A549 (cell line): ENCODE measurements at regions not wholly inside any gene's neighbourhood (a gene's known extent, or its start where the extent isn't known, plus 50 kb on each side); places are given as distances from the start of the nearest gene placed in this dataset.

ENCODE experiments used
- ATAC-seq, 2 experiments: fragments of 200-7000 bp in 1 of 2; fragments of >200 bp in 1 of 2; cut with Nextera tagmentation in 1 of 2; cut with Tn5 transposase in 1 of 2; 3 replicates each; pipeline versions ENCODE4 v1.8.0 to v1.9.1; 2018 to 2020; ENCODE audit warnings: mild to moderate bottlenecking in 1 of 2, moderate library complexity in 1 of 2
- CTCF ChIA-PET: fragments of 300-600 bp; sonication (Branson Sonifier 250); formaldehyde crosslinking; extraction: SDS; loops from one replicate; lab custom pipeline; 2021; ENCODE audit warnings: antibody characterized with exemption, inconsistent platforms; lab: Yijun Ruan, JAX
- POLR2A ChIA-PET: fragments of 350-600 bp; formaldehyde crosslinking; extraction: SDS; loops from one replicate; lab custom pipeline; 2021; ENCODE audit warnings: antibody characterized with exemption, inconsistent platforms; lab: Yijun Ruan, JAX
- DNase-seq, 2 experiments: peaks; one replicate each; pipeline versions ENCODE4 v3.0.0 to v3.0.0-alpha.2; 2011 to 2016; ENCODE audit warnings: low read depth in 1 of 2, low spot score in 1 of 2
- FAIRE-seq: peaks from 2 replicates; lab custom pipeline; 2011; peaks lifted over from hg19 to GRCh38; lab: Jason Lieb, UNC
- H3K27ac ChIP-seq, 2 experiments: fragments of >200 bp; sonication (Bioruptor Twin); formaldehyde crosslinking; 3 replicates each; pipeline ENCODE4 v1.5.1; 2016 to 2017
- H3K4me1 ChIP-seq: fragments of >200 bp; sonication (Bioruptor Twin); formaldehyde crosslinking; 3 replicates; pipeline ENCODE4 v1.6.1; 2016
- H3K4me2 ChIP-seq: fragments of >200 bp; sonication (Bioruptor Twin); formaldehyde crosslinking; 3 replicates; pipeline ENCODE4 v1.6.1; 2016
- H3K4me3 ChIP-seq: fragments of >200 bp; sonication (Bioruptor Twin); formaldehyde crosslinking; 3 replicates; pipeline ENCODE4 v1.5.1; 2016
- H3K9me3 ChIP-seq: fragments of >200 bp; sonication (Bioruptor Twin); formaldehyde crosslinking; 3 replicates; pipeline ENCODE4 v1.6.1; 2016
- CBX8 ChIP-seq: fragments of 200-600 bp; sonication (generic); IDR thresholded peaks from 2 replicates; pipeline ENCODE4 v1.6.1; 2016
- CEBPB ChIP-seq, 2 experiments: fragments of >200 bp in 1 of 2; sonication (Bioruptor Twin) in 1 of 2; formaldehyde crosslinking in 1 of 2; IDR thresholded peaks; 2 replicates each; pipeline ENCODE4 v1.6.1; 2012 to 2016
- ELK1 ChIP-seq: fragments of 150-350 bp; IDR thresholded peaks from 2 replicates; pipeline ENCODE4 v1.6.1; 2014; ENCODE audit warnings: low read depth, mild to moderate bottlenecking, low read length
- EP300 ChIP-seq, 2 experiments: fragments of >200 bp; sonication (Bioruptor Twin); formaldehyde crosslinking; IDR thresholded peaks; 2 replicates in 1 of 2; 3 replicates in 1 of 2; pipeline ENCODE4 v1.6.1; 2016 to 2017
- FOSB ChIP-seq: fragments of 250-450 bp; sonication (Bioruptor Pico); IDR thresholded peaks from 2 replicates; pipeline ENCODE4 v1.5.0; 2020; ENCODE audit warnings: mild to moderate bottlenecking, moderate library complexity
- HOXA7 ChIP-seq: fragments of 250-450 bp; sonication (Bioruptor Pico); IDR thresholded peaks from 2 replicates; pipeline ENCODE4 v1.5.0; 2020; ENCODE audit warnings: mild to moderate bottlenecking, moderate library complexity
- KDM5A ChIP-seq: fragments of 200-600 bp; sonication (generic); IDR thresholded peaks from 2 replicates; pipeline ENCODE4 v1.6.1; 2016; ENCODE audit warnings: antibody characterized with exemption, mild to moderate bottlenecking
- MAFK ChIP-seq: fragments of 450-650 bp; IDR thresholded peaks from 2 replicates; pipeline ENCODE4 v1.6.1; 2014; ENCODE audit not compliant: partially characterized antibody
- MAZ ChIP-seq: fragments of 150-350 bp; IDR thresholded peaks from 2 replicates; pipeline ENCODE4 v1.6.1; 2014; ENCODE audit warnings: antibody characterized with exemption, low read depth, low read length, borderline replicate concordance
- NFE2L2 ChIP-seq: fragments of 150-350 bp; conservative IDR thresholded peaks from 2 replicates; pipeline ENCODE4 v1.6.1; 2014; ENCODE audit warnings: low read length
- NPAS2 ChIP-seq: fragments of 250-450 bp; sonication (Bioruptor Pico); IDR thresholded peaks from 2 replicates; pipeline ENCODE4 v1.8.0; 2022; ENCODE audit warnings: mild to moderate bottlenecking, moderate library complexity, borderline replicate concordance
- NR3C1 ChIP-seq: fragments of >200 bp; sonication (Bioruptor Twin); formaldehyde crosslinking; IDR thresholded peaks from 3 replicates; pipeline ENCODE4 v1.6.1; 2017
- PHF8 ChIP-seq: fragments of 200-600 bp; sonication (generic); IDR thresholded peaks from 2 replicates; pipeline ENCODE4 v1.6.1; 2016; ENCODE audit warnings: low read depth, mild to moderate bottlenecking, antibody characterized with exemption, moderate library complexity, borderline replicate concordance
- POLR2AphosphoS2 ChIP-seq: conservative IDR thresholded peaks from 2 replicates; pipeline ENCODE4 v1.6.1; 2012; ENCODE audit warnings: low read length, improper control_type of control experiment, inconsistent platforms
- RAD21 ChIP-seq, 2 experiments: fragments of >200 bp in 1 of 2; sonication (Bioruptor Twin) in 1 of 2; formaldehyde crosslinking in 1 of 2; IDR thresholded peaks in 1 of 2; conservative IDR thresholded peaks in 1 of 2; 2 replicates in 1 of 2; 3 replicates in 1 of 2; pipeline ENCODE4 v1.6.1; 2012 to 2018; ENCODE audit warnings: inconsistent platforms in 1 of 2
- RARB ChIP-seq: fragments of 250-450 bp; sonication (Bioruptor Pico); IDR thresholded peaks from 2 replicates; pipeline ENCODE4 v1.8.0; 2021; ENCODE audit warnings: mild to moderate bottlenecking, moderate library complexity
- RCOR1 ChIP-seq: fragments of 150-350 bp; IDR thresholded peaks from 2 replicates; pipeline ENCODE4 v1.6.1; 2014; ENCODE audit warnings: antibody characterized with exemption, low read length, low read depth
- RFX5 ChIP-seq: fragments of 450-650 bp; IDR thresholded peaks from 2 replicates; pipeline ENCODE4 v1.7.1; 2014; ENCODE audit warnings: antibody characterized with exemption, mild to moderate bottlenecking, moderate library complexity
- SMC3 ChIP-seq: fragments of >200 bp; sonication (Bioruptor Twin); formaldehyde crosslinking; IDR thresholded peaks from 3 replicates; pipeline ENCODE4 v1.6.1; 2018; ENCODE audit warnings: inconsistent platforms
- SREBF2 ChIP-seq: fragments of 450-650 bp; IDR thresholded peaks from 2 replicates; pipeline ENCODE4 v1.6.1; 2014; ENCODE audit warnings: mild to moderate bottlenecking, moderate library complexity
- TP53 ChIP-seq: fragments of 250-450 bp; sonication (Bioruptor Pico); IDR thresholded peaks from 2 replicates; pipeline ENCODE4 v1.5.0; 2021; ENCODE audit warnings: mild to moderate bottlenecking, moderate library complexity
- ZFP36 ChIP-seq: fragments of 450-650 bp; IDR thresholded peaks from 2 replicates; pipeline ENCODE4 v1.6.1; 2014; ENCODE audit warnings: borderline replicate concordance; ENCODE audit not compliant: partially characterized antibody
- ZSCAN20 ChIP-seq: fragments of 250-450 bp; sonication (Bioruptor Pico); IDR thresholded peaks from 2 replicates; pipeline ENCODE4 v1.8.0; 2022; ENCODE audit warnings: mild to moderate bottlenecking, moderate library complexity
- WGBS: methylation state at CpG from one replicate; pipeline ENCODE4 v1.1.6; 2017; ENCODE audit errors: missing lambda C conversion rate; 5-methylcytosine and 5-hydroxymethylcytosine counted together
- TF ChIP-seq, protein P1 (sequence below): IDR thresholded peaks from 2 replicates; pipeline ENCODE4 v1.6.1; 2012

DNA sequence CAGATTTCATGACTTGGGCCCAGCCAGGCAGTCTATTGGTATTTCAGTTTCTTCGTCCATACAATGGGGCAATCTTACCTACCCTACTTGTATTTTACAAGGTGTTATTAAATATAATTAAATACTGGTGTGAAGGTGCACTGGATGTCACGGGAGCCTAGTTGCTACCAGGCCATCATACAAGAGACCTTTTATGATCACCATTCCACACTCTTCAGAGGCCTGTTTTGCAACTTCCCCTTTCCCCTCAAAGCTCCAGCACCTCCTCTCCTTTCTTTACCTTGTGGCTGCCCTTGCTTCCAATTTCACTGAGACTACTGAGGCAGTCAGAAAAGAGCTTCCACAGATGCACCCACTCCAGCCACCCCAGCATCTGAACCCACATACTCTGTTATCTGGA is 93.8 kb upstream of the HELT start:
- ChIA-PET POLR2A (no interaction called here), CTCF (interaction anchor here (1.0 kb wide), 1 partner anchor 179 kb away, joined by 3 read pairs; no protein-coding TSS in a partner anchor)
- no peak for ATAC-seq
- Histone ChIP-seq H3K4me3 (no peak overlapping the region), H3K4me2 (no peak overlapping the region), H3K27ac (no peak overlapping the region), H3K4me1 (no peaks in the 10 kb centered on the region), H3K9me3 (0 out of 3 replicates have a peak, but pooled peaks cover 6% of the 10 kb centered on the region)
- DNase-seq, result no peak
- WGBS, result 35% methylated on average over 2 of the region's 2 CpGs
- no peak for FAIRE-seq
- TF ChIP-seq RAD21 (conservative IDR thresholded peaks at IDR 0.05 in 1 of 2, IDR thresholded peaks at IDR 0.05 in 1 of 2) (no peak), EP300 (IDR thresholded peaks at IDR 0.05) (no peak), ELK1 (no peak), RCOR1 (no peak), ZFP36 (no peak)

GRCh38 chr4:184929476-184929875 is 88.8 kb upstream of the HELT start:
- Histone ChIP-seq H3K4me2 (no peak overlapping the region), H3K4me1 (no peaks in the 10 kb centered on the region), H3K4me3 (no peak overlapping the region), H3K27ac (no peak overlapping the region), H3K9me3 (0 out of 3 replicates have a peak, but pooled peaks cover 6% of the 10 kb centered on the region)
- DNase-seq (no peak), FAIRE-seq (no peak), ATAC-seq (no peak)
- POLR2A ChIA-PET, result no interaction called here
- TF ChIP-seq TP53 (CRISPR knock-in tag) (no peak), FOSB (no peak), NFE2L2 (no peak), ZSCAN20 (CRISPR knock-in tag) (no peak), POLR2AphosphoS2 (no peak), PHF8 (no peak), ZFP36 (no peak), RFX5 (no peak), RCOR1 (no peak), SREBF2 (no peak), RARB (CRISPR knock-in tag) (no peak), MAZ (no peak)
- TF ChIP-seq, protein P1, sequence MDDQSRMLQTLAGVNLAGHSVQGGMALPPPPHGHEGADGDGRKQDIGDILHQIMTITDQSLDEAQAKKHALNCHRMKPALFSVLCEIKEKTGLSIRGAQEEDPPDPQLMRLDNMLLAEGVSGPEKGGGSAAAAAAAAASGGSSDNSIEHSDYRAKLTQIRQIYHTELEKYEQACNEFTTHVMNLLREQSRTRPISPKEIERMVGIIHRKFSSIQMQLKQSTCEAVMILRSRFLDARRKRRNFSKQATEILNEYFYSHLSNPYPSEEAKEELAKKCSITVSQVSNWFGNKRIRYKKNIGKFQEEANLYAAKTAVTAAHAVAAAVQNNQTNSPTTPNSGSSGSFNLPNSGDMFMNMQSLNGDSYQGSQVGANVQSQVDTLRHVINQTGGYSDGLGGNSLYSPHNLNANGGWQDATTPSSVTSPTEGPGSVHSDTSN, result no peak
- CTCF ChIA-PET, result no interaction called here
- 64% methylated on average over 8 of the region's 8 CpGs for WGBS

DNA sequence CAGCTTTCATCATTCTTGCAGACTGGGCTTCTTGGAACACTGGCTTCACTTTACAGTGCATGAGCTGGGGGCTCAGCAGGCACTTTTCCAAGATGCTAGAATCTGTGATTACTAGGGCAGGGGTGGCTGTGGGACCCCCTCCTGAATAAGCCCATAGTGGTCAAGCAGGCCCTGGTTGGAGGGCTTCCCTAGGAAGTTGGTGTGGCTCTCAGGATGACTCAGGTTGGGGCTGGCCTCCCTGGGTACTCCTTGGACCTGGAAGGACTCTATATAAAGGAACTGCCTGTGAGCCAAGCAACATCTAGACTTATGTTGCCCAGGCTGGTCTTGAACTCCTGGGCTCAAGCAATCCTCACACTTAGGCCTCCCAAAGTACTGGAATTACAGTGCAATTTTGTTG is 88.3 kb upstream of the HELT start:
- DNase-seq (no peak), ATAC-seq (no peak)
- H3K4me3 ChIP-seq, result no peak overlapping the region
- H3K9me3 ChIP-seq, result 0 out of 3 replicates have a peak, but pooled peaks cover 6% of the 10 kb centered on the region
- no peak overlapping the region for H3K27ac ChIP-seq
- no peak overlapping the region for H3K4me2 ChIP-seq
- POLR2A ChIA-PET, result no interaction called here
- H3K4me1 ChIP-seq, result no peaks in the 10 kb centered on the region
- TF ChIP-seq RAD21 (conservative IDR thresholded peaks at IDR 0.05 in 1 of 2, IDR thresholded peaks at IDR 0.05 in 1 of 2) (no peak), CEBPB (IDR thresholded peaks at IDR 0.05) (no peak), NFE2L2 (no peak), MAFK (no peak), NPAS2 (CRISPR knock-in tag) (no peak), SMC3 (no peak), ZSCAN20 (CRISPR knock-in tag) (no peak), CBX8 (no peak), NR3C1 (no peak), HOXA7 (CRISPR knock-in tag) (no peak), KDM5A (no peak)
- TF ChIP-seq, protein P1, result no peak
- TF ChIP-seq, all 56 proteins: peak for 0
- CTCF ChIA-PET, result no interaction called here
- no peak for FAIRE-seq
